ENCODE measurements at regions not wholly inside any gene's neighbourhood (a gene's known extent, or its start where the extent isn't known, plus 50 kb on each side); places are given as distances from the start of the nearest gene placed in this dataset.

DNA sequence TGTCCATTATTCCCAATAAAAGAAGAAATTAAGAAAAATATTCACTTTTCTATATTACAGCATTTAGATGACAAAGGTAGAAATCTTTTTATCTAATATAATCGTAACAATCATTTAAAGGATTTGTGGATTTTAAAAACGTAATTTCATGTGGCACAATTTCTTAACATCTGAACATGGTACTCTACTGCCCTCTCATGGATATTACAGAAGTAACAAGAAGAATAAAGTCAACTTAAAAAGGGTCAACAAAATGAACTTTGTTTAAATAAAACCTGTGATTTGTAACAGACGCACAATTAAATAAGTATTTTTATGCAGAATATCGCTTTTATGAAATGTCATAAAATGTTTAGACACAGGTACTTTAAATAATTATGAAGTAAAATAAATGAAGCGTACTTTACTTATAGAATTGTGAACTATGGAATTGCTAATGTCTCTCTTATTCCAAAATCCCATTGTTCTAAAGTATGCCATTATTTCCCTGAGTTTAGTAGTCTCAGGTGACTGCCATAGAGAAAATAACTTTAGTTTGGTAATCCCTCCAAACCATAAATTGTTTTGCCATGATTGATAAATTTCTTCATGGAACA is 366.8 kb upstream of the ZNF385D start:
- Histone ChIP-seq H3K4me3 (no peak overlapping the region), H3K9me3 (no peaks in the 10 kb centered on the region), H3K27me3 (no peaks in the 10 kb centered on the region), H3K4me1 (no peaks in the 10 kb centered on the region), H3K36me3 (no peaks in the 10 kb centered on the region), H3K27ac (no peak overlapping the region)
- TF ChIP-seq POLR2AphosphoS5 (IDR thresholded peaks at IDR 0.05): no peak
- TF ChIP-seq, protein P1, sequence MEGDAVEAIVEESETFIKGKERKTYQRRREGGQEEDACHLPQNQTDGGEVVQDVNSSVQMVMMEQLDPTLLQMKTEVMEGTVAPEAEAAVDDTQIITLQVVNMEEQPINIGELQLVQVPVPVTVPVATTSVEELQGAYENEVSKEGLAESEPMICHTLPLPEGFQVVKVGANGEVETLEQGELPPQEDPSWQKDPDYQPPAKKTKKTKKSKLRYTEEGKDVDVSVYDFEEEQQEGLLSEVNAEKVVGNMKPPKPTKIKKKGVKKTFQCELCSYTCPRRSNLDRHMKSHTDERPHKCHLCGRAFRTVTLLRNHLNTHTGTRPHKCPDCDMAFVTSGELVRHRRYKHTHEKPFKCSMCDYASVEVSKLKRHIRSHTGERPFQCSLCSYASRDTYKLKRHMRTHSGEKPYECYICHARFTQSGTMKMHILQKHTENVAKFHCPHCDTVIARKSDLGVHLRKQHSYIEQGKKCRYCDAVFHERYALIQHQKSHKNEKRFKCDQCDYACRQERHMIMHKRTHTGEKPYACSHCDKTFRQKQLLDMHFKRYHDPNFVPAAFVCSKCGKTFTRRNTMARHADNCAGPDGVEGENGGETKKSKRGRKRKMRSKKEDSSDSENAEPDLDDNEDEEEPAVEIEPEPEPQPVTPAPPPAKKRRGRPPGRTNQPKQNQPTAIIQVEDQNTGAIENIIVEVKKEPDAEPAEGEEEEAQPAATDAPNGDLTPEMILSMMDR (IDR thresholded peaks at IDR 0.05): peak in 2 of 3 donors; percentile 68 to 71
- DNase-seq (ENCODE audit: low spot score in 2 of 2): no peak
- intact Hi-C loops (cut with DNase I; ENCODE audit: low total_unique reads): no loop called here

DNA sequence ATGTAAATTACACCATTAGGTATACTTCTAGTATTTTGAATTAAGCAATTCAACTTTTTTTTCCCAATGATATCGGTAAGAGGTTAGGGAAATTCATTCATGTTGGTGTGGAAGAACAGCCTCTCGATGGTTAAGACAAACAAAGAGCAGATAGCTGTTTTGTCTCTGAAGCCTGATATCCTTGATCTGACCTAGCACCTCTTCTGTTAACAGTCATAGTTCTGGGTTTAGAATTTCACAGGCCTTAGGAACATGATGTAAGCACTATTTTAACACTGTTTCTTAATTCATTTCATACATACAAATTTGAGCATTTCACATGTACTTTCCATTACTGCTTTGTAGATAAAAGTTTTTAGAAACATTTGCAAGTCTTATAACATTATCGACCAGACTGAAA is 367.5 kb upstream of the ZNF385D start:
- Histone ChIP-seq H3K27ac (no peak overlapping the region), H3K36me3 (no peaks in the 10 kb centered on the region), H3K27me3 (no peaks in the 10 kb centered on the region), H3K4me1 (no peaks in the 10 kb centered on the region), H3K4me3 (no peak overlapping the region), H3K9me3 (no peaks in the 10 kb centered on the region)
- no peak for DNase-seq (ENCODE audit: low spot score in 2 of 2)
- intact Hi-C loops (cut with DNase I; ENCODE audit: low total_unique reads): no loop called here
- TF ChIP-seq POLR2A (IDR thresholded peaks at IDR 0.05): no peak
- TF ChIP-seq, protein P1 (IDR thresholded peaks at IDR 0.05): no peak
- no peak for TF ChIP-seq POLR2AphosphoS5 (IDR thresholded peaks at IDR 0.05)

DNA sequence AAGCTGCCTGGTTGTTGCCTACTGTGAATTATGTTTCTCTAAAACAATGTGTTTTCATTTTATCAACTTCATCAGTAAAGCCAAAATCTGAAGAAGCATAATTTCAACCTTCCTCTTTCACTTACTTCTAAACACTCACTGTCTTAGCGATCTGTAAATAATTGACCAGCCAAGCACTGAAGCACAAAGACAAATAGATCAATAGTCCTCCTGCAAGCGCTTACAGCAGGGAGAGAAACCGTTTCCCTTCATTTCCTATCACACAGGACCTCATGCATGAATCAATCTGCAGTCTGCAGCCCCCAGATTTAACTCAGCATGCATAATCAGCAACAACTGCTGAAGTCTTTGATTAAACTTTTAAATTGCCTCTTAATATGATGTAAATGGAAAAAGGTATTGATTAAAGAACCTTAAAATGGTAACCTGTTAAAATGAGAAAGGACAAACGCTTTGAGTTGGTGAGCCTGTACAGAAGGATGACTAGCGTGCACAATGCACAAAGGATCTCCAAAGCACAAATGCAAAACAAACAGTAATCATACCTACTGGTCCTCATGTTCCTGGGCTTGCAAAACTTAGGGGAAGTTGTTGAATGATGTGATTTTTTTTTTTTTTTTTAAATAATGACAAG is 370.2 kb upstream of the ZNF385D start:
- Histone ChIP-seq H3K4me1 (no peaks in the 10 kb centered on the region), H3K27ac (no peak overlapping the region), H3K4me3 (no peak overlapping the region), H3K27me3 (no peaks in the 10 kb centered on the region), H3K36me3 (no peaks in the 10 kb centered on the region), H3K9me3 (no peaks in the 10 kb centered on the region)
- DNase-seq (ENCODE audit: low spot score in 2 of 2): no peak
- TF ChIP-seq, protein P1 (IDR thresholded peaks at IDR 0.05): no peak
- TF ChIP-seq POLR2AphosphoS5 (IDR thresholded peaks at IDR 0.05) (no peak), POLR2A (IDR thresholded peaks at IDR 0.05) (no peak)
- intact Hi-C loops (cut with DNase I; ENCODE audit: low total_unique reads): no loop called here

DNA sequence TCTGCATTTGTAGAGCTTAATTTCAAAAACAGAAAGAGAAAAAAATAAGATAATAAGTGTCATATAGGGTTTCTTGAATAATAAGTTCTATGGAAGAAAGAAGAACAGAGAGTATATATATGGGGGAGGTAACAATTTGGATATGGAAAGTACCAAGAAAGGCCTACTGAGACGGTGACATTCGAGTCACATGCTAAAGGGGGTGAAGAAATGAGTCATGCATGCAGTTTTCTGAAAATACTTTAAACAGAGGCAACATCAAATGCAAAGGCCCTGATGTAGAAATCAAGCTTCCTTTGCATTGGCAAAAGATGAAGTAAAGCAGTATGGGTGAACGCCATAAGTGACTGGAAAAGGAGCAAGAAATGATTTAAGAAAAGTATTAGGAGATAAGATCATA is 371.6 kb upstream of the ZNF385D start:
- Histone ChIP-seq H3K4me3 (no peak overlapping the region), H3K4me1 (no peaks in the 10 kb centered on the region), H3K36me3 (no peaks in the 10 kb centered on the region), H3K27ac (no peak overlapping the region), H3K27me3 (no peaks in the 10 kb centered on the region), H3K9me3 (no peaks in the 10 kb centered on the region)
- intact Hi-C loops (cut with DNase I; ENCODE audit: low total_unique reads): no loop called here
- TF ChIP-seq POLR2AphosphoS5 (IDR thresholded peaks at IDR 0.05) (no peak), POLR2A (IDR thresholded peaks at IDR 0.05) (no peak)
- TF ChIP-seq, protein P1 (IDR thresholded peaks at IDR 0.05): no peak
- no peak for DNase-seq (ENCODE audit: low spot score in 2 of 2)

DNA sequence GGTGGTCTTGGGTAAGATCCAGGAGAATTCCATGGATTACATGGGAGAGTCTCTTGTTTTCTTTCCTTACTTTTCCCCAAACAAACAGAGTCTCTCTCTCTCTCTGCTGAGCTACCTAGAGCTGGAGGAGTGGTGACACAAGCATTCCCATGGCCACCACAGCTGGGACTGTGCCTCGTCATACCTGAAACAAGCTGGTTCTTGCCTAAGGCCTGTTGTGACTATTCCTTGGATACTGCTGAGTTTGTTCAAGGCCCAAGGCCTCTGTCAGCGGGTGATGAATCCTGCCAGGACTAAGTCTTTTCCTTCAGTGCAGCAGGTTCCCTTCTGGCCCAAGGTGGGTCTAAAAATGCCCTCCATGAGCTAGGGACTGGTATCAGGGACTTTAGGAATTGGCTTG is 378.1 kb upstream of the ZNF385D start:
- Histone ChIP-seq H3K4me3 (no peak overlapping the region), H3K9me3 (no peaks in the 10 kb centered on the region), H3K4me1 (no peaks in the 10 kb centered on the region), H3K27me3 (no peaks in the 10 kb centered on the region), H3K27ac (no peak overlapping the region), H3K36me3 (no peaks in the 10 kb centered on the region)
- intact Hi-C loops (cut with DNase I; ENCODE audit: low total_unique reads): no loop called here
- no peak for DNase-seq (ENCODE audit: low spot score in 2 of 2)
- no peak for TF ChIP-seq POLR2AphosphoS5 (IDR thresholded peaks at IDR 0.05)
- no peak for TF ChIP-seq POLR2A (IDR thresholded peaks at IDR 0.05)
- TF ChIP-seq, protein P1 (IDR thresholded peaks at IDR 0.05): no peak
